DMS53 treated with DMSO at 0.1 percent for 48 hours (cell line): ENCODE measurements at regions not wholly inside any gene's neighbourhood (a gene's known extent, or its start where the extent isn't known, plus 50 kb on each side); places are given as distances from the start of the nearest gene placed in this dataset.
"Not testable (repeated sequence)": the region's sequence is repeated elsewhere in the genome, so short reads cannot be mapped to it uniquely, and the experiment has no call there.

ENCODE experiments used
- DNase-seq: peaks from one replicate; lab custom pipeline; 2025; ENCODE audit not compliant: unreplicated experiment; lab: John Stamatoyannopoulos, UW

- no peak for DNase-seq
Measured at GRCh38 chr12:5259523-5259922, 172.4 kb upstream of the NTF3 start.

- DNase-seq, result no peak
Measured at GRCh38 chr12:5260086-5260485, 171.8 kb upstream of the NTF3 start.

GRCh38 chr12:5260591-5261086 is 171.3 kb upstream of the NTF3 start:
- DNase-seq, result no peak

GRCh38 chr12:5262450-5262849 is 169.5 kb upstream of the NTF3 start:
- DNase-seq, result no peak

GRCh38 chr12:5262885-5263284 is 169.0 kb upstream of the NTF3 start:
- DNase-seq, result no peak

- peak; percentile 50 for DNase-seq
Measured at GRCh38 chr12:5264006-5264405, 167.9 kb upstream of the NTF3 start.

GRCh38 chr12:5267603-5268423 is 164.1 kb upstream of the NTF3 start:
- no peak for DNase-seq

GRCh38 chr12:5268424-5269210 is 163.3 kb upstream of the NTF3 start:
- no peak for DNase-seq

GRCh38 chr12:5269846-5270245 is 162.1 kb upstream of the NTF3 start:
- no peak for DNase-seq

GRCh38 chr12:5272018-5272785 is 159.7 kb upstream of the NTF3 start:
- no peak for DNase-seq

- peak; percentile 92 for DNase-seq
Measured at GRCh38 chr12:5273709-5274108, 158.2 kb upstream of the NTF3 start.

GRCh38 chr12:5276327-5276880 is 155.5 kb upstream of the NTF3 start:
- DNase-seq, result no peak

GRCh38 chr12:5280086-5280485 is 151.8 kb upstream of the NTF3 start:
- no peak for DNase-seq

- DNase-seq, result not testable (repeated sequence)
Measured at GRCh38 chr12:5290368-5290767, 141.5 kb upstream of the NTF3 start.

- DNase-seq, result no peak
Measured at GRCh38 chr12:5292651-5293050, 139.3 kb upstream of the NTF3 start.

GRCh38 chr12:5293773-5294172 is 138.1 kb upstream of the NTF3 start:
- no peak for DNase-seq

GRCh38 chr12:5294274-5295070 is 137.4 kb upstream of the NTF3 start:
- no peak for DNase-seq

GRCh38 chr12:5295151-5295550 is 136.8 kb upstream of the NTF3 start:
- no peak for DNase-seq

GRCh38 chr12:5295996-5296395 is 135.9 kb upstream of the NTF3 start:
- DNase-seq, result no peak

- DNase-seq, result no peak
Measured at GRCh38 chr12:5301539-5301938, 130.4 kb upstream of the NTF3 start.
